Adrenal gland (tissue), 9 donors: ENCODE measurements at regions not wholly inside any gene's neighbourhood (a gene's known extent, or its start where the extent isn't known, plus 50 kb on each side); places are given as distances from the start of the nearest gene placed in this dataset.
A peak's percentile ranks its signal among the peaks of the same experiment; 100 is the strongest.

Experiments used
- DNase-seq, 7 donors: peaks; one replicate each; pipeline ENCODE4 v3.0.0-alpha.2; 2019 to 2020
- H3K27ac ChIP-seq, 5 donors: fragments of 200-600 bp; sonication (generic) in 4 of 5; 1 replicate in 3 of 5; 2 replicates in 2 of 5; pipeline versions ENCODE4 v1.5.1 to v1.8.0; 2016 to 2020; ENCODE audit warnings: mild to moderate bottlenecking in 1 of 5
- H3K27me3 ChIP-seq: fragments of 200-600 bp; 2 replicates; pipeline ENCODE4 v1.8.0; 2021
- H3K36me3 ChIP-seq, 2 donors: fragments of 200-600 bp; replicated peaks in 1 of 2; 1 replicate in 1 of 2; 2 replicates in 1 of 2; pipeline versions ENCODE4 v1.5.1 to v1.8.0; 2018 to 2022
- H3K4me1 ChIP-seq, 2 donors: fragments of 200-600 bp; replicated peaks in 1 of 2; 1 replicate in 1 of 2; 2 replicates in 1 of 2; pipeline versions ENCODE4 v1.5.1 to v1.8.0; 2018 to 2021
- H3K4me3 ChIP-seq, 4 donors: fragments of 200-600 bp; sonication (generic) in 3 of 4; one replicate each; pipeline ENCODE4 v1.5.1; 2016 to 2018
- H3K9me3 ChIP-seq, 3 donors: fragments of 200-600 bp; sonication (generic) in 1 of 3; replicated peaks in 1 of 3; 1 replicate in 2 of 3; 2 replicates in 1 of 3; pipeline versions ENCODE4 v1.5.1 to v1.8.0; 2016 to 2021
- CTCF ChIP-seq, 6 experiments: fragments of 450-650 bp in 4 of 6; fragments of 200-600 bp in 2 of 6; sonication (generic) in 1 of 6; IDR thresholded peaks; 1 replicate in 5 of 6; 2 replicates in 1 of 6; pipeline versions ENCODE4 v1.5.1 to v1.8.0; 2016 to 2021; ENCODE audit warnings: antibody characterized with exemption in 6 of 6, mild to moderate bottlenecking in 2 of 6, moderate library complexity in 1 of 6
- POLR2A ChIP-seq, 2 donors: fragments of 450-650 bp; IDR thresholded peaks; one replicate each; pipeline ENCODE4 v1.6.1; 2017; ENCODE audit warnings: antibody characterized with exemption in 2 of 2, mild to moderate bottlenecking in 2 of 2, moderate library complexity in 1 of 2
- WGBS, 4 donors: extraction: QIAGEN DNeasy Blood & Tissue Kit in 2 of 4; methylation state at CpG; one replicate each; pipeline versions ENCODE4 v1.1.5 to v1.1.7; 2013 to 2017; 5-methylcytosine and 5-hydroxymethylcytosine counted together
- intact Hi-C, 2 donors: fragments of 100-400 bp; cut with DNase I; formaldehyde crosslinking; loops; one replicate each; pipeline versions ENCODE4 v1.14.1 to v1.15.0; 2022 to 2023
- donor health status: healthy with polysubstance abuse.
- donor health status: Bipolar disorder and iron deficiency.
- donor health status: DM: yes; HTN: yes; CAD: no.
- donor health status: DM: no; HTN: no; CAD: no.
- donor health status: DM: no; HTN: no; CAD: no.

GRCh38 chr16:5906351-5906750, 808.8 kb upstream of the EEF2KMT start:
- 73 to 77% (median 76%) methylated on average over 6 of the region's 6 CpGs for WGBS, 4 donors
- Histone ChIP-seq H3K4me1 (no peaks in the 10 kb centered on the region), H3K27me3 (no peaks in the 10 kb centered on the region), H3K36me3 (no peaks in the 10 kb centered on the region), H3K4me3 (no peak overlapping the region), H3K9me3 (no peaks in the 10 kb centered on the region), H3K27ac (no peak overlapping the region)
- intact Hi-C loops = no loop called here
- DNase-seq = no peak
- TF ChIP-seq CTCF (IDR thresholded peaks at IDR 0.05) (no peak), POLR2A (IDR thresholded peaks at IDR 0.05) (no peak)

GRCh38 chr16:5905935-5906334, 808.3 kb upstream of the EEF2KMT start:
- H3K4me3 ChIP-seq = no peak overlapping the region
- intact Hi-C loops = no loop called here
- WGBS, 4 donors = 60 to 84% (median 75%) methylated on average over 4 of the region's 4 CpGs

GRCh38 chr16:5903832-5904231, 806.2 kb upstream of the EEF2KMT start:
- WGBS, 4 donors = 58 to 67% (median 65%) methylated on average over 10 to 13 of the region's 13 CpGs
- DNase-seq = peak in 3 of 7 donors; percentile 17 to 85 (median 21)
- no peak overlapping the region for H3K4me3 ChIP-seq
- H3K27me3 ChIP-seq = no peaks in the 10 kb centered on the region
- no peaks in the 10 kb centered on the region for H3K9me3 ChIP-seq
- intact Hi-C loops = no loop called here
- H3K36me3 ChIP-seq = no peaks in the 10 kb centered on the region
- H3K4me1 ChIP-seq = no peaks in the 10 kb centered on the region
- TF ChIP-seq POLR2A (IDR thresholded peaks at IDR 0.05) (no peak), CTCF (IDR thresholded peaks at IDR 0.05) (no peak)
- H3K27ac ChIP-seq = peak overlapping the region in 1 of 5 donors; percentile 17

More at GRCh38 chr16:5905935-5906334, 808.3 kb upstream of the EEF2KMT start:
- Histone ChIP-seq H3K27ac (no peak overlapping the region), H3K9me3 (no peaks in the 10 kb centered on the region), H3K36me3 (no peaks in the 10 kb centered on the region), H3K27me3 (no peaks in the 10 kb centered on the region), H3K4me1 (no peaks in the 10 kb centered on the region)
- DNase-seq = no peak
- TF ChIP-seq CTCF (IDR thresholded peaks at IDR 0.05) (no peak), POLR2A (IDR thresholded peaks at IDR 0.05) (no peak)

GRCh38 chr16:5903153-5903552, 805.6 kb upstream of the EEF2KMT start:
- H3K4me1 ChIP-seq = no peaks in the 10 kb centered on the region
- no peaks in the 10 kb centered on the region for H3K9me3 ChIP-seq
- 25 to 34% (median 31%) methylated on average over 3 of the region's 3 CpGs for WGBS, 4 donors
- H3K27ac ChIP-seq = no peak overlapping the region
- intact Hi-C loops = no loop called here
- H3K36me3 ChIP-seq = no peaks in the 10 kb centered on the region
- DNase-seq = no peak
- H3K4me3 ChIP-seq = no peak overlapping the region
- no peaks in the 10 kb centered on the region for H3K27me3 ChIP-seq
- TF ChIP-seq CTCF (IDR thresholded peaks at IDR 0.05) (no peak), POLR2A (IDR thresholded peaks at IDR 0.05) (no peak)
